H9 (cell line): ENCODE measurements at regions not wholly inside any gene's neighbourhood (a gene's known extent, or its start where the extent isn't known, plus 50 kb on each side); places are given as distances from the start of the nearest gene placed in this dataset.

Source experiments
- DNase-seq: peaks from one replicate; pipeline ENCODE4 v3.0.0-alpha.2; 2017
- H2AFZ ChIP-seq: one replicate; pipeline ENCODE4 v1.6.1; 2013; ENCODE audit warnings: mild to moderate bottlenecking, low read length, control low read depth, moderate library complexity
- H2AK5ac ChIP-seq: 2 replicates; pipeline ENCODE4 v1.6.1; 2013; ENCODE audit warnings: low read length, control low read depth, mixed read lengths; ENCODE audit not compliant: insufficient read length
- H2BK120ac ChIP-seq: one replicate; pipeline ENCODE4 v1.6.1; 2013; ENCODE audit warnings: low read depth, mild to moderate bottlenecking, low read length, control low read depth, inconsistent platforms; ENCODE audit not compliant: poor library complexity, severe bottlenecking
- H2BK12ac ChIP-seq: 2 replicates; pipeline ENCODE4 v1.6.1; 2013; ENCODE audit warnings: low read length, control low read depth, mixed read lengths, low read depth; ENCODE audit not compliant: insufficient read length
- H2BK15ac ChIP-seq: 2 replicates; pipeline ENCODE4 v1.6.1; 2013; ENCODE audit warnings: low read depth, low read length, control low read depth
- H2BK20ac ChIP-seq: one replicate; pipeline ENCODE4 v1.6.1; 2013; ENCODE audit warnings: low read depth, mild to moderate bottlenecking, low read length, control low read depth, inconsistent platforms; ENCODE audit not compliant: poor library complexity, severe bottlenecking
- H2BK5ac ChIP-seq: 2 replicates; pipeline ENCODE4 v1.6.1; 2013; ENCODE audit warnings: low read length, control low read depth, mixed read lengths; ENCODE audit not compliant: insufficient read length
- H3K14ac ChIP-seq: 2 replicates; pipeline ENCODE4 v1.6.1; 2013; ENCODE audit warnings: low read length, control low read depth; ENCODE audit not compliant: insufficient read depth
- H3K18ac ChIP-seq: 2 replicates; pipeline ENCODE4 v1.6.1; 2013; ENCODE audit warnings: low read depth, mild to moderate bottlenecking, mixed read lengths, low read length, control low read depth; ENCODE audit not compliant: insufficient read length
- H3K23ac ChIP-seq: 2 replicates; pipeline ENCODE4 v1.6.1; 2013; ENCODE audit warnings: low read length, control low read depth, mixed read lengths, low read depth; ENCODE audit not compliant: insufficient read length
- H3K23me2 ChIP-seq: 2 replicates; pipeline ENCODE4 v1.6.1; 2013; ENCODE audit warnings: low read depth, mild to moderate bottlenecking, mixed read lengths, low read length, control low read depth; ENCODE audit not compliant: insufficient read length, poor library complexity, severe bottlenecking
- H3K27ac ChIP-seq: 2 replicates; pipeline ENCODE4 v1.5.1; 2013; ENCODE audit warnings: low read length, control low read depth, mixed read lengths, low read depth; ENCODE audit not compliant: insufficient read length
- H3K27me3 ChIP-seq: 2 replicates; pipeline ENCODE4 v1.6.1; 2013; ENCODE audit warnings: low read length, control low read depth, inconsistent platforms; ENCODE audit not compliant: insufficient read depth
- H3K4ac ChIP-seq: 2 replicates; pipeline ENCODE4 v1.6.1; 2013; ENCODE audit warnings: low read depth, mild to moderate bottlenecking, control low read depth, inconsistent platforms, low read length, moderate library complexity
- H3K4me1 ChIP-seq: 2 replicates; pipeline ENCODE4 v1.6.1; 2013; ENCODE audit warnings: low read length, control low read depth, inconsistent platforms; ENCODE audit not compliant: insufficient read depth
- H3K4me2 ChIP-seq: 2 replicates; pipeline ENCODE4 v1.6.1; 2013; ENCODE audit warnings: low read length, control low read depth, mixed read lengths; ENCODE audit not compliant: insufficient read length, insufficient read depth
- H3K56ac ChIP-seq: 2 replicates; pipeline ENCODE4 v1.6.1; 2013; ENCODE audit warnings: low read depth, mild to moderate bottlenecking, mixed read lengths, low read length, control low read depth; ENCODE audit not compliant: insufficient read length
- H3K79me1 ChIP-seq: 2 replicates; pipeline ENCODE4 v1.6.1; 2013; ENCODE audit warnings: low read depth, mild to moderate bottlenecking, moderate library complexity, low read length, control low read depth, inconsistent platforms; ENCODE audit not compliant: insufficient read depth, poor library complexity, severe bottlenecking
- H3K79me2 ChIP-seq: 2 replicates; pipeline ENCODE4 v1.6.1; 2013; ENCODE audit warnings: low read length, control low read depth, inconsistent platforms; ENCODE audit not compliant: insufficient read depth
- H3K9ac ChIP-seq: 2 replicates; pipeline ENCODE4 v1.6.1; 2013; ENCODE audit warnings: low read length, control low read depth, mixed read lengths; ENCODE audit not compliant: insufficient read length; ENCODE audit errors: extremely low read depth
- H3K9me3 ChIP-seq: one replicate; pipeline ENCODE4 v1.6.1; 2013; ENCODE audit warnings: low read depth, low read length, inconsistent platforms; ENCODE audit not compliant: control insufficient read depth
- H3T11ph ChIP-seq: one replicate; pipeline ENCODE4 v1.6.1; 2013; ENCODE audit warnings: mild to moderate bottlenecking, low read length, control low read depth, inconsistent platforms
- H4K20me1 ChIP-seq: one replicate; pipeline ENCODE4 v1.6.1; 2013; ENCODE audit not compliant: control insufficient read depth, insufficient read length, insufficient read depth
- H4K5ac ChIP-seq: 2 replicates; pipeline ENCODE4 v1.6.1; 2013; ENCODE audit warnings: low read depth, mild to moderate bottlenecking, mixed read lengths, low read length, control low read depth; ENCODE audit not compliant: insufficient read length
- H4K8ac ChIP-seq: replicated peaks from 2 replicates; pipeline ENCODE4 v1.6.1; 2013; ENCODE audit warnings: low read length, control low read depth, mixed read lengths, low read depth; ENCODE audit not compliant: insufficient read length
- H4K91ac ChIP-seq: 2 replicates; pipeline ENCODE4 v1.6.1; 2013; ENCODE audit warnings: low read depth, mild to moderate bottlenecking, moderate library complexity, mixed read lengths, low read length, control low read depth; ENCODE audit not compliant: insufficient read length
- H3K27ac Mint-ChIP-seq, 3 experiments: 2 replicates in 2 of 3; 3 replicates in 1 of 3; pipeline ENCODE4 v1.8.0; 2020 to 2021; ENCODE audit warnings: mixed read lengths in 3 of 3, mild to moderate bottlenecking in 1 of 3, moderate library complexity in 1 of 3
- H3K27me3 Mint-ChIP-seq: 2 replicates; pipeline ENCODE4 v1.8.0; 2021; ENCODE audit warnings: low read depth, mild to moderate bottlenecking, moderate library complexity, mixed read lengths
- H3K36me3 Mint-ChIP-seq, 3 experiments: 2 replicates in 2 of 3; 3 replicates in 1 of 3; pipeline ENCODE4 v1.8.0; 2020 to 2021; ENCODE audit warnings: low read depth in 3 of 3, mixed read lengths in 3 of 3; ENCODE audit not compliant: insufficient read depth in 1 of 3
- H3K4me1 Mint-ChIP-seq, 2 experiments: 2 replicates each; pipeline ENCODE4 v1.8.0; 2020; ENCODE audit warnings: mixed read lengths in 2 of 2
- H3K4me3 Mint-ChIP-seq, 2 experiments: 2 replicates in 1 of 2; 3 replicates in 1 of 2; pipeline ENCODE4 v1.8.0; 2020 to 2021; ENCODE audit warnings: mild to moderate bottlenecking in 2 of 2, mixed read lengths in 2 of 2, moderate library complexity in 1 of 2
- H3K9me3 Mint-ChIP-seq, 2 experiments: 2 replicates in 1 of 2; 3 replicates in 1 of 2; pipeline ENCODE4 v1.8.0; 2020; ENCODE audit warnings: mild to moderate bottlenecking in 2 of 2, mixed read lengths in 2 of 2, moderate library complexity in 1 of 2
- WGBS: extraction: QIAGEN DNeasy Blood & Tissue Kit; methylation state at CpG from one replicate; pipeline ENCODE4 v1.1.7; 2013; ENCODE audit warnings: missing lambda C conversion rate, low lambda C conversion rate, mixed read lengths; ENCODE audit not compliant: insufficient read length; ENCODE audit errors: extremely low coverage; 5-methylcytosine and 5-hydroxymethylcytosine counted together
- TF ChIP-seq, protein P1 (sequence below): fragments of 200-600 bp; sonication (generic); conservative IDR thresholded peaks from 3 replicates; pipeline ENCODE4 v1.8.0; 2021; ENCODE audit warnings: antibody characterized with exemption, mild to moderate bottlenecking

DNA sequence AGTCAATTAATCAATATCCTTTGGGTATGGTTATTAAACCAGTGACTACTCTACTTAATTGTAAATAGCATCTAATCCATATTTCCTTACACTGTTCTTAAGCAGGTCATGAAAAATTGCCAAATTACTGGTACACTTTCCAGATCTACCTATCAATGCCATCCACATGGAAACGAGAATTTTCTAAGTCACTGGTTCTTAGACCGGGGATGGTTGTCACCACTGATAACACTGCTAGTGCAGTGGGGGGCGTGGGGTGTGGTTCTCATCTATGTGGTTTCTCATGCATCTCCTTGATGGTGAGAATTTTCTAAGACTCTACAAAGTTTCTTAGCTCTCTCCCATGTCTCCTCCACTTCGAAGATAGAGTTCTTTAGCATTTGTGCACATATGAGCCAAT lies 63.7 kb upstream of the COG2 start:
- H3K18ac ChIP-seq, result no peak overlapping the region
- H3K27ac ChIP-seq, result no peak overlapping the region
- no CpG with 5 or more reads among the region's 4 CpGs for WGBS
- no peaks in the 10 kb centered on the region for H3K27me3 ChIP-seq
- Mint-ChIP-seq H3K36me3 (peaks cover 6 to 11% (median 9%) of the 10 kb centered on the region in 3 experiments; a peak in 6 of 7 replicates), H3K9me3 (peaks cover 14 to 15% of the 10 kb centered on the region in 2 experiments), H3K27me3 (no peaks in the 10 kb centered on the region; the same call in none of the 2 replicates), H3K27ac (no peak overlapping the region), H3K4me3 (no peak overlapping the region), H3K4me1 (peaks cover 8 to 18% of the 10 kb centered on the region in 2 experiments)
- no peaks in the 10 kb centered on the region for H3K79me2 ChIP-seq
- no peak overlapping the region for H4K91ac ChIP-seq
- no peaks in the 10 kb centered on the region for H3K9me3 ChIP-seq
- no peak overlapping the region for H2BK120ac ChIP-seq
- H2AK5ac ChIP-seq, result no peak overlapping the region
- no peak overlapping the region for H2BK15ac ChIP-seq
- TF ChIP-seq, protein P1, sequence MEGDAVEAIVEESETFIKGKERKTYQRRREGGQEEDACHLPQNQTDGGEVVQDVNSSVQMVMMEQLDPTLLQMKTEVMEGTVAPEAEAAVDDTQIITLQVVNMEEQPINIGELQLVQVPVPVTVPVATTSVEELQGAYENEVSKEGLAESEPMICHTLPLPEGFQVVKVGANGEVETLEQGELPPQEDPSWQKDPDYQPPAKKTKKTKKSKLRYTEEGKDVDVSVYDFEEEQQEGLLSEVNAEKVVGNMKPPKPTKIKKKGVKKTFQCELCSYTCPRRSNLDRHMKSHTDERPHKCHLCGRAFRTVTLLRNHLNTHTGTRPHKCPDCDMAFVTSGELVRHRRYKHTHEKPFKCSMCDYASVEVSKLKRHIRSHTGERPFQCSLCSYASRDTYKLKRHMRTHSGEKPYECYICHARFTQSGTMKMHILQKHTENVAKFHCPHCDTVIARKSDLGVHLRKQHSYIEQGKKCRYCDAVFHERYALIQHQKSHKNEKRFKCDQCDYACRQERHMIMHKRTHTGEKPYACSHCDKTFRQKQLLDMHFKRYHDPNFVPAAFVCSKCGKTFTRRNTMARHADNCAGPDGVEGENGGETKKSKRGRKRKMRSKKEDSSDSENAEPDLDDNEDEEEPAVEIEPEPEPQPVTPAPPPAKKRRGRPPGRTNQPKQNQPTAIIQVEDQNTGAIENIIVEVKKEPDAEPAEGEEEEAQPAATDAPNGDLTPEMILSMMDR, result no peak
- H4K20me1 ChIP-seq, result no peaks in the 10 kb centered on the region
- no peaks in the 10 kb centered on the region for H3K79me1 ChIP-seq
- no peak overlapping the region for H3K9ac ChIP-seq
- no peak overlapping the region for H2BK20ac ChIP-seq
- no peak overlapping the region for H4K8ac ChIP-seq
- H4K5ac ChIP-seq, result no peak overlapping the region
- no peak overlapping the region for H3K14ac ChIP-seq
- H2BK5ac ChIP-seq, result no peak overlapping the region
- no peak overlapping the region for H2AFZ ChIP-seq
- no peak overlapping the region for H3T11ph ChIP-seq
- no peak overlapping the region for H3K56ac ChIP-seq
- no peaks in the 10 kb centered on the region; the same call in 1 of the 2 replicates for H3K4me1 ChIP-seq
- no peak overlapping the region for H3K4me2 ChIP-seq
- H3K4ac ChIP-seq, result no peak overlapping the region
- no peak overlapping the region for H3K23ac ChIP-seq
- H2BK12ac ChIP-seq, result no peak overlapping the region
- H3K23me2 ChIP-seq, result no peaks in the 10 kb centered on the region
- no peak for DNase-seq
